ENCODE measurements at regions not wholly inside any gene's neighbourhood (a gene's known extent, or its start where the extent isn't known, plus 50 kb on each side); places are given as distances from the start of the nearest gene placed in this dataset.

DNA sequence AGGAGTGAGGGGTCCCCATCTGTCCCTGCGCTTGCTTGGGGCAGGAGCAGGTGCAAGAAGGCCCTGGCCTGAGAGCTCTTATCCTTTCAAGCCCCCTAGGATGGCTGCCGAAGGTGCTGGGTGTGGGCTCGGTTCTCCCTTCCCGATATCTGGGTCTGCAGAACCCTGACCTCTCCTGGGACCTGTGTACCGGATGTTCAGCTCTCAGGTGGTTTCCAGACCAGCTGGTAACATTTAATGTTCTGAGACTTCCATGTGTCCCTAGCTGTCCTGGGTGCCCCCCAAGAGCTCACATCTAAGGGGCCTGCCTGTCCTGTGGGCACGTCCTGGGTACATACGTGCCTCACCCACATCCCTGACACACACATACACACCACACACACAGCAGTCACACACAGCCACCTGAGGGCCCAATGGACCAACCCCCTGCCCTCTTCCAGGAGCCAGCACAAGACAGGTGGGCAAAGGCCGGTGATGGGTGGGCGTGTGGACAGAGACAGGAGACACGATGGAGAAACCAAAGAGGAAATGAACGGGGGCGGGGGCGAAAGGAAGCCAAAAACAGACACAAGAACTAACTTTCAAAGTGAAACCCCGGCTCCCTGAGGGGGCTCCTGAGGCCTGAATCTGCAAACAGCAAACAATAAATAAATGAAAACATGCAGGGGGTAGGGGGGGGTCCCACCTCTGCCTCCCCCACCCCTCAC is 124.3 kb downstream of the PTPRS start:
- DNase-seq (ENCODE audit: low read depth in 2 of 2), result no peak

DNA sequence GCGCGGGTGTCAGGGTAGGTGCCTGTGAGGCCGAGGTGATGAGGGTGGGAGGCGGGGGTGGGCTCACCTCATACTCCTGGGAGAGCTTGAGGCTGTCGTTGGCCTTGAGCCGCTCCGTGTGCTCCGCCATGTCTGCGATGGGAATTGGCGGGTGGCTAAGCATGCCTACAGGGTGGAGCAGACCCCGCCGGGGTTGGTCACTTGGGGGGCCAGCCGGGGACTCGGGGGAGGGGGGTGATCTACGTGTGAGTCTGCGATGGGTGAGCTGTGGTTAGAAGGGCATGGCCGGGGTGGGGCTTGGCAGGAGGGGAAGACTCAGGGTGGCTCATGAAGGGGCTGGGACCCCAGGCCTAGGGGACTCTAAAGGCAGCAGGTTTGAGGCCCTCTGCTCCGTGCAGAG is 125.2 kb downstream of the PTPRS start:
- no peak for DNase-seq (ENCODE audit: low read depth in 2 of 2)

DNA sequence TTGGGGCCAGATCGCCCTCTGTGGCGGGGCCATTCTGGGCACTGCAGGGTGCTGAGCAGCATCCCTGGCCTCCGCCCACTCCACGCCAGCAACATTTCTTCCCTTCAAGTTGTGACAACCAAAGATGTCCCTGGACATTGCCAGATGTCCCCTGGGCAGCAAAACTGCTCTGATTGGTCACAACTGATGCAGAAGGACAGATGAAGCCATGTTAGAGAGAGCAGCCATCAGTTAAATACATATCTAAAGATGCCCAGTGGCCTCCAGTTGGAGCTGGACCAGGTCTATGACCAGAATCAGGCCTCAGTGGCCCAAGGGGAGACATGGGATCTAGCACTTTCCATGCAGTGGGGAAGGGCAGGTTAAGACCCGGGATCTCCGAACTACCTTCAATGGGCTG is 125.7 kb downstream of the PTPRS start:
- DNase-seq (ENCODE audit: low read depth in 2 of 2), result no peak

DNA sequence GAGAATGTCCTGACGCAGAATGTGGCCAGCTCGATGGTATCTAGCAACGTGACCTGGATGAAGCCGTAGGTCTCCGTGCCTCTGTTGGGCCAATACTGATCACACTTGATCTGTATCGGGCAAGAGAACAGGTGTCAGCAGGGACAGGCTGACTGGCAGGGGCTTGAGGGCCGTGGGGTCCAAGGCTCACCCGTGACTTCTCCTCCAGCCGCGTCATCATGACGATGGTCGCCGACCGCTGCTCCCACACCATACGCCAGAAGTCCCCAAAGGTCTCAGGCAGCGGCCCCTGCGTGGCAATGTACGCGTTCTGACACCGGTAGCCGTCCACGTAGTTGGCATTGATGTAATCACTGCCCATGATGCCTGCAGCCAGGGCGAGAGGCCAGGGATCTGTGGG is 126.2 kb downstream of the PTPRS start:
- no peak for DNase-seq (ENCODE audit: low read depth in 2 of 2)

DNA sequence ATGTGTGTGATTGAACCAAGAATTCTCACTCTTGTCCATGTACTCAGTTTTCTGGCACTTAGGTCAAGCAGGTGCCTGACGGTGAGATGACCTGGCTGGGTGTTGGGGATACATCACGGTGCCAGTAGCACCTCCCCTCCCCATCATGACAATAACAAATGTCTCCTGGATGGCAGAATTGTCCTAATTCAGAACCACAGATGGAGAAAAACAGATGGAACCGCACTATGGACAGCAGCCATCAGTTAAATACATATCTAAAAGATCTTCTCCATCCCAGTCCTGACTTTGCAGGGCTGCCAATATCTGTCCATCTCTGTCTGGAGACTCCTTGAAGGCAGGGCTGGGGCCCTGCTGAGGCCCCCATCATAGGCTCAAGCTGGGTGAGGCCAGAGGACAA is 126.9 kb downstream of the PTPRS start:
- no peak for DNase-seq (ENCODE audit: low read depth in 2 of 2)

DNA sequence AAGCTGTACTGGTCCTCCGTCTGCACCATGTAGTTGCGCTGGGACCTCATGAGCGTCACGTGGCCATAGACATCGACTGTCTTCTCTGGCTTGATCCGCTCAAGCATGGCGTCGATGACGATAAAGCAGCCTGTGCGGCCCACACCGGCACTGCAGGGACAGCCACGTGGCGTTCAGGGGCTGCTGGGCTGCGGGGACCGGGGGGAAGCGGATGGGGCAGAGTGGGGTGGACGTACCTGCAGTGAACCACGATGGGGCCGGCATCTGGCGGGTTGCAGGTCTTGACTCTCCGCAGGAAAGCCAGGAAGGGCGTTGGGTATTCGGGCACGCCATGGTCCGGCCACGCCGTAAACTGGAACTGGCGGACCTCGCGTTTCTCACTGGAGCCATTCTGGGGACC is 128.5 kb downstream of the PTPRS start:
- DNase-seq (ENCODE audit: low read depth in 2 of 2), result no peak

DNA sequence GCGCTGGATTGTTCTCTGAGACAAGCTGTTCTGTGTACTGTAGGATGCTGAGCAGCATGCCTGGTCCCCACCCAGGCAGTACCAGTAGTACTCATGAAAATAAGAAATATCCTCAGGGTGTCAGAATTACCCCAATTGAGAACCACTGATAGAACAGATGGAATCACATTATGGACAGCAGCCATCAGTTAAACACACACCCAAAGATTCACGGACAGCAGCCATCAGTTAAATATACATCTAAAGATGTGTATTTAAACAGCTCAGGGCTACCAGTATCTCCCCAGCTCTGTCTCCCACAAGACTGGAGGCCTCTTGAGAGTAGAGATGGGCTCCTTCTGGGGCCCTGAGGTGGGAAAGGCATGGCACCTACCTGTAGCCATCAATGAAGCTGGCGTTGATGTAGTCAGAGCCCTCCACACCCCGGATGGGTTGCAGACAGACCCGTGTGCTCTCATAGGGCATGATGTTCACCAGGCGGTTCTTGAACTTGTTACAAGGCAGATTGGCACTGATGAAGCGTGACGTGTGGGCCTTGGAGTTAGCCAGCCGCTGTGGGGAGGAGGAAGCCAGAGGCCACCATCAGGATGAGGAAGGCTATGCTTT is 129.3 kb downstream of the PTPRS start:
- no peak for DNase-seq (ENCODE audit: low read depth in 2 of 2)

DNA sequence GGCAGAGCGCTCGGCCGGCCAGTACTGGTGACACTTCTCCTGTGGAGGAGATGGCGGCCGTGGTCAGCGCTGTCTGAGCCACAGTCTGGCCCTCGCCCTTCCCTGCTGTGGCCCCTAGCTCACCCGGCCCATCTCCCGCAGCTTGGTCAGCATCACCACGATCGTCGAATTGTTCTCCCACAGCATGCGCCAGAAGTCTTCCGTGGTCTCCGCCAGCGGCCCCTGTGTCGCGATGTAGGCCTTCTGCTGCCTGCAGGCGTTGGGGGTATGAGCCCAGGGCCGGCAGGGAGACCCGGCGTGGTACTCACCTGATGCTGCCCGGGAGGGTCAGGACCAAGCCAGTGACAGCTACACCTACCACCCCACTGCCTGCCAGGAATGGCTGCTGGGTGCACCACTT is 130.1 kb downstream of the PTPRS start:
- no peak for DNase-seq (ENCODE audit: low read depth in 2 of 2)

DNA sequence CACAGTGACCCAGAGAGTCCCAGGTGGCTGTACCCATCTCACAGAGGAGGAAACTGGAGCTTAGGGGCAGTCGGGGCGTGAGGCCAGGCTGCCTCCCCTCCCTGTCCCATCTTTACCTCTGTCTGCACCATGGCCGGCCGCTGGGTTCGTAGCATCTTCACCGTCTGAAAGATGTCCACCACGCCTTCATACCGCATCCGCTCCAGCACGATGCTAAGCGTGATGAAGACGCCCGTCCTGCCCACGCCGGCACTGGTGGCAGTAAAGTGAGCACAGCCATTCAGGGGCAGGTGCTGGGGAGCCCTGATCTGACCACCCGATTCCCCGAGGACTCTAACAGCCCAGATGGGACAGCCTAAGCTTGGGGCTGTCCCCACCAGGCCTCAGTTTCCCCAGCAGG is 132.8 kb downstream of the PTPRS start:
- DNase-seq (ENCODE audit: low read depth in 2 of 2), result no peak

DNA sequence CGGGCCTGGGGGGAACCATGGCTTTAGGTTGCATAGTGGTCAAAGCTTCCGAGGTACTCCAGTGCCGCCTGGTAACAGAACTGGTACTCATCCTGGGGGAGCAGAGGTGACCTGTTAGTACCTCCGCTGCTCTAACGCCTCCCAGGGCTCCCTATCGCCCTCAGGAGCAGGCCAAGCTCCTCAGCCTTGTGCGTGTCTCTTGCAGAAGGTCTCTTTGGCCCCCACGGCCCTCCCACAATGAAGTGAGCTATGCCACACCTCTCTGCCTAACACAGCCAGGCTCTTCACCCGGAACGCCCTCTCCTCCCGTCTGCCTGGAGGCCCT is 133.9 kb downstream of the PTPRS start:
- DNase-seq (ENCODE audit: low read depth in 2 of 2), result no peak

DNA sequence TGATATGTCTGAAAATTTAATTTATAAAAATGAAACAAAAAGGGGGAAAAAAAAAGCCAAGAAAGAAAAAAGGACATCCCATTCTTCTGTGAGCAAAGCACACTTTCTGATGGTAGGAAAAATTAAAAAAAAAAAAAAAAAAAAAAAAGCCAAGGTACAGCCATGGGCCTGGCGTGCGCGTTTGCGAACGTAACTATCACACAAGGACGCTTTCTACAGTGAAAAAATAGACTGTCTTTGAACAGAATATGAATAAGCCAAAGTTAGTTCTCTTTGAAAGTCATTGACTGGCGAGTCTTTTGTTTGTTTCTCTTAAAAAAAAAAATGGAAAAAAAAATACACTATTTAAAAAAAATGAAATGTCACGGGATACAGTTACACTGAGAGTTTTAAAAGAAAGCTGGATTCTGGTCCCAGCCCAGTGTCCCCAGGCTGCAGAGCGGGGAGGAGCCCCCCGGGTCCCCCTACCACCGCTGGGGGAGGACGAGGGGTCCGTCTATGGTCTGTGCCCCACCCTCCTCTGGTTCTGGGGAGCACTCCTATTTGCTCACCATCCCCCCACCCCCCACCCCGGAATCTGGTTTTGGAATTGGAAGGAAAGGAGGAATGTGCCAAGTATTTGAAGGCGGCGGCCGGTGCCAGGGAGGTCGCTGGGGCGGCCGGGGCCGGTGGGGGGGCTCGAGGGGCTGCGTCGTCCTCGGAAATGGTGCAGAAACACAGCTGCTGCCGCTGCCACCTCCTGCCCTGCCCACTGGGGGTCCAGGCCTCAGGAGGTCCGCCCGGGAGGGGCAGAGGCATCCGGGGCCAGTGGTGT is 134.5 kb downstream of the PTPRS start:
- DNase-seq (ENCODE audit: low read depth in 2 of 2), result no peak

DNA sequence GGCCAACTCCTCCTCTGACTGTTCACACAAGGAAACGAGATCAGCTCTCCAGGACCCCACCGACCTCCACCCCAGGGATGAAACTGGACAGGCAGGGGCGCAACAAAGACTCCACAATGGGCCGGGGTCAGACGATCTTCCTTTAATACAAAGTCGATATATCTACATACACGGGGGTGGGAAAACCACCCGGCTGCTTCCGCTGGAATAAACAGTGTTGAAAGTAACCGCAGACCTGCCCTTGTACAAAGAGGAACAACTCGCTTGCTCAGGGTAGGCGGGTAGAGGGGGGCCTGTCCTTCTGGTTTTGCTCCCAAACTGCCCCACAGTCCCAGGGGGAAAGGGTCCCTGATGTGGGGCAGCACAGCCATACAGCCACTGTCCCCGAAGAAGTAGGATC is 135.2 kb downstream of the PTPRS start:
- no peak for DNase-seq (ENCODE audit: low read depth in 2 of 2)

DNA sequence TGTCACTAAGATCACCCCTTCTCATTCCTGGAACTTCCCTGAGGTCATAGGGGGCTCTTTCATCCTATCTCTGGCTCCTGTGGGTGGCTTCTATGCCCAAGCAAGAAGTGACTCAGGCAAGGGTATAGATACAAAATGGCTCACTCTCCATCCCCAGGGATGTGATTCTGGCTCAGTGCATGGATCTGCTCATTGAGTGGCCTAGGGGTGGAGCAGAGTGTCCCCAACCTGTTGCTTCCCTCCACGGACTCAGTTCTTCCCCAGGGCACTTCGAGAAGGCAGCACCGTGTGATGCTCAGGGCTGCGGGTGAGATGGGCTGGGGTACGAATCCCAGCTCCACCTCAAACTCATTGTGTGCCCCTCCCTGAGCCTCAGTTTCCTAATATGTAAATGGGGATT is 136.4 kb downstream of the PTPRS start:
- no peak for DNase-seq (ENCODE audit: low read depth in 2 of 2)
